GM12864 (cell line): ENCODE measurements at regions not wholly inside any gene's neighbourhood (a gene's known extent, or its start where the extent isn't known, plus 50 kb on each side); places are given as distances from the start of the nearest gene placed in this dataset.

Experiments
- DNase-seq: peaks from one replicate; pipeline ENCODE4 v3.0.0-alpha.2; 2011; ENCODE audit warnings: low read depth
- H3K4me3 ChIP-seq: 2 replicates; pipeline ENCODE4 v1.5.1; 2011; ENCODE audit warnings: mild to moderate bottlenecking, low read depth, low read length, control low read depth
- TF ChIP-seq, protein P1 (sequence below): IDR thresholded peaks from 2 replicates; pipeline ENCODE4 v1.5.1; 2011; ENCODE audit warnings: low read depth, mild to moderate bottlenecking, moderate library complexity, low read length, control low read depth, inconsistent platforms; ENCODE audit errors: missing control alignments

DNA sequence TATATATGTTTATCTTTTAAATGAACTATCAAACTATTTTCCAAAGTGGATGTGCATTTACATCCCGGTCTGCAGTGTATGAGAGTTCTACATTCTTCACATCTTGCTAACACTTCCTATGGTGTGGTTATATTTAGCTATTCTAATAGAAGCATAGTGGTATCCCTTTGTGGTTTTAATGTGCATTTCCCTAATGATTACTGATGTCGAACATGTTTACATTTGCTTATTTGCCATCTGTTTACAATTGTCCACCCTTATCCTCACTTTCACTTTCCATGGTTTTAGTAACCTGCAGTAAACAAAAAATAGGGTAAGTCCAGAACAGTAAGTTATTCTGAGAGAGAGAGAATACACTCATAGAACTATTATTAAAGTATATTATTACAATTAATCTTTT, 360.5 kb upstream of the NAALADL2 start:
- DNase-seq, result no peak
- H3K4me3 ChIP-seq, result no peak overlapping the region
- TF ChIP-seq, protein P1, sequence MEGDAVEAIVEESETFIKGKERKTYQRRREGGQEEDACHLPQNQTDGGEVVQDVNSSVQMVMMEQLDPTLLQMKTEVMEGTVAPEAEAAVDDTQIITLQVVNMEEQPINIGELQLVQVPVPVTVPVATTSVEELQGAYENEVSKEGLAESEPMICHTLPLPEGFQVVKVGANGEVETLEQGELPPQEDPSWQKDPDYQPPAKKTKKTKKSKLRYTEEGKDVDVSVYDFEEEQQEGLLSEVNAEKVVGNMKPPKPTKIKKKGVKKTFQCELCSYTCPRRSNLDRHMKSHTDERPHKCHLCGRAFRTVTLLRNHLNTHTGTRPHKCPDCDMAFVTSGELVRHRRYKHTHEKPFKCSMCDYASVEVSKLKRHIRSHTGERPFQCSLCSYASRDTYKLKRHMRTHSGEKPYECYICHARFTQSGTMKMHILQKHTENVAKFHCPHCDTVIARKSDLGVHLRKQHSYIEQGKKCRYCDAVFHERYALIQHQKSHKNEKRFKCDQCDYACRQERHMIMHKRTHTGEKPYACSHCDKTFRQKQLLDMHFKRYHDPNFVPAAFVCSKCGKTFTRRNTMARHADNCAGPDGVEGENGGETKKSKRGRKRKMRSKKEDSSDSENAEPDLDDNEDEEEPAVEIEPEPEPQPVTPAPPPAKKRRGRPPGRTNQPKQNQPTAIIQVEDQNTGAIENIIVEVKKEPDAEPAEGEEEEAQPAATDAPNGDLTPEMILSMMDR, result no peak

- no peak for DNase-seq
- TF ChIP-seq, protein P1, result no peak
- no peak overlapping the region for H3K4me3 ChIP-seq
These were observed 353.9 kb upstream of the NAALADL2 start for GRCh38 chr3:174505266-174505665.

DNA sequence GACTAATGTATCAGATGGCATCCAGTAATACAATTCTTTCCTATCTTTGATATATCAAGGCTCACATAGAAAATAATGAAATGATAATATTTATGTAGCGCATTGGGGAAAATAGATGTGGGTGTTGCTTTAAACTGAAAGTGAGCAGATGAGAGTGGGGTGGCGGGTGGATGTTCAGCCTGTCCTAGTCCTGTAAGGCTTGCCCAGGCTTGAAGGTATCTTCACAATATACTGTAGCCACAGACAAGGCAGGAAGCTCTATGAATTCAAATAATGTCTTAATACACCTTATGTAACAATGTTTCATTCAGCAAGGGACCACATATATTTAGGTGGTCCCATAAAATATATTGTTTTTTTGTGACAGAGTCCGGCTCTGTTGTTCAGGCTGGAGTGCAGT, 334.9 kb upstream of the NAALADL2 start:
- no peak overlapping the region for H3K4me3 ChIP-seq
- DNase-seq, result no peak
- TF ChIP-seq, protein P1, result no peak

DNA sequence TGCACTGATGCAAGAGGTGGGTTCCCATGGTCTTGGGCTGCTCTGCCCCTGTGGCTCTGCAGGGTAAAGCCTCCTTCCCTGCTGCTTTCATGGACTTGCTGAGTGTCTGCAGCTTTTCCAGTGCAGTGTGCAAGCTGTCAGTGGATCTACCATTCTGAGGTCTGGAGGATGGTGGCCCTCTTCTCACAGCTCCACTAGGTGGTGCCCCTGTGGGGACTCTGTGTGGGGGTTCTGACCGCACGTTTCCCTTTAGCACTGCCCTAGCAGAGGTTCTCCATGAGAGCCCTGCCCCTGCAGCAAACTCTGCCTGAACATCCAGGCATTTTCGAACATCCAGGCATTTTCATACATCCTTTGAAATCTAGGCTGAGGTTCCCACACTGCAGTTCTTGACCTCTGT, 329.8 kb upstream of the NAALADL2 start:
- TF ChIP-seq, protein P1, result no peak
- DNase-seq, result no peak
- H3K4me3 ChIP-seq, result no peak overlapping the region

DNA sequence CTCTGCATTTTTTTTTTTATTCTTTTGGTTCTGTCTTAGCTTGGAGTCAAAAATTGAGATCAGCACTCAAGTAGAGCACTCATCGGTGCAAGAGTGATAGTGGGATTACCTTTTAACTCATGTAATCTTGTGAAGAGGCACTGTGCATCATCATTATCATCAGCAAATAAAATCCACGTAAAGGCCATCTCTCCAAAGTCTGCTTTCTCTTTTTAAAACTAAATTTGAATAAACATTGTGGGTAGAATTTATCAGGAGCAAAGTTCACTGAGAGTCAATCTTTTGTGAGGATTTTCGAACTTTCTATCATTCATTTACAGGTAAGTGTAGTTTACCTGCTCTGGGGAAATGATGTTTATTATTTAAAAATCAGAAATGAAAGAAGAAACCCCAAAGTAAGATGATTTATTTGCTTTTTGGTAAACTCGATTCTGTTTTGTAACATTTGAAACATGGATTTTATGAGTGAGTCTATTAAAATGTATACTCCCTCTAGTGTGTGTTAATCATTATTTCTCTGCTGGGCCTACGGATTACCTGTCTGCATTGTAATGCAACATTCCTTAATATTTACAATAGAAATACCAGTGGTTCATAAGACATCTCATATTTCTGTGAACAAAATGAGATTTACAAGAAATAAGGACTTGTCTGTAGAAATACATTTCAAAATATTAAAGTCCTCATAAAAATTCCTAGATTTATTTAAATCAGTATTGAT, 327.7 kb upstream of the NAALADL2 start:
- no peak overlapping the region for H3K4me3 ChIP-seq
- no peak for DNase-seq
- TF ChIP-seq, protein P1, result no peak

DNA sequence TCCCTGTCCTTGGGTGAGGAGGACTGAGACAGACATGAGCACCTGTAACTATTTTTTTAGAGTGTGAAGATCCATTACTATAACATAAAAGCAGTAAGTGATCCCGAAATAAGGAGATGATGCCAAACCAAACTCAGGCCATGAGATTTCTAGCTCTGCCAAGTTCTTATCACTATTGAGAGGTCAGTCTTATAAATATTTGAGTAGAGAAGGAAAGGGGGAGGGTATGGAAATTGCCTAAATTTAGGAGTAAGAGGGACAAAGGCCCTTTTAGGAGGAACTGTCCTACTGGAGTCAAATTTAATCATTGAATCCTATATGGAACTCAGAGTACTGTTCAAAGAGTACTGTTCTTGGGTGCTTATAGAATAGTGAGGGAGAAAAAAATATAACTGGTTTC, 326.9 kb upstream of the NAALADL2 start:
- TF ChIP-seq, protein P1, result no peak
- no peak for DNase-seq
- no peak overlapping the region for H3K4me3 ChIP-seq

- no peak overlapping the region for H3K4me3 ChIP-seq
- TF ChIP-seq, protein P1, result no peak
- DNase-seq, result no peak
These were observed 326.4 kb upstream of the NAALADL2 start for GRCh38 chr3:174532776-174533175.
